ENCODE measurements at regions not wholly inside any gene's neighbourhood (a gene's known extent, or its start where the extent isn't known, plus 50 kb on each side); places are given as distances from the start of the nearest gene placed in this dataset.

DNA sequence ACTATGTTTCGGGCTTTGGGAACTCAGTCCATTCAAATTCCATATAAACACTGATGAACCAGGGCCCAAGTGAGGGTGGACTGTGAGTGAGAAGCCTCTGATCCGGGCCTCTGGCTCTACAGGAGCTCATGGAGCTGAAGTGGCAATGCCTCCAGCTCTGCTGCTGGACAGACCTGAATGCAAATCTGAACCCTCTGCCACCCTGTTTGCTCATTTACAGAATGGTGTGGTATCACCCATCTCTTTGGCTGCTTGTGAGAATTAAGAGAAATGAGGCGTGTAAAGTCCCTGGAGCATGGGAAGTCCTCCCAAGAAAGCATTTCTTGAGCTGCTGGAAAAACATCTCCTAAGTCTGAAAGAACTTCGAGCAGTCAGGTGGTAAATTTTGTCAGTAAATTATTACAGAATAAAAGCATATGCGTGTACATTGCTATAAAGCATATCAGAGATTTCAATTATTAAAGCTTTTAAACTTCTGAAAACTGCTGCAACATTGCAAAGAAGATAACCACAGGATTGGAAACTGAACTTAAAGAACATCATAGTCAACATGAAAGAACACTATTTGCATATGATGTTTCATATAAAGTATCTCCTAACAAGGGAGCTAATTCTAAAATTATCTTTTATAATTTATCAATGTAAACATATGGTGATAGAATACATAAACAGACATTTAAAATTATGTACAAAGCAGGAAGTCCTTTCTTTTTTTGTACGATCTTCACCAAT is 369.0 kb downstream of the UQCRFS1 start:
- H3K4me3 ChIP-seq (replicated peaks; ENCODE audit: low read depth, low read length), result no peak overlapping the region
- TF ChIP-seq, protein P1, sequence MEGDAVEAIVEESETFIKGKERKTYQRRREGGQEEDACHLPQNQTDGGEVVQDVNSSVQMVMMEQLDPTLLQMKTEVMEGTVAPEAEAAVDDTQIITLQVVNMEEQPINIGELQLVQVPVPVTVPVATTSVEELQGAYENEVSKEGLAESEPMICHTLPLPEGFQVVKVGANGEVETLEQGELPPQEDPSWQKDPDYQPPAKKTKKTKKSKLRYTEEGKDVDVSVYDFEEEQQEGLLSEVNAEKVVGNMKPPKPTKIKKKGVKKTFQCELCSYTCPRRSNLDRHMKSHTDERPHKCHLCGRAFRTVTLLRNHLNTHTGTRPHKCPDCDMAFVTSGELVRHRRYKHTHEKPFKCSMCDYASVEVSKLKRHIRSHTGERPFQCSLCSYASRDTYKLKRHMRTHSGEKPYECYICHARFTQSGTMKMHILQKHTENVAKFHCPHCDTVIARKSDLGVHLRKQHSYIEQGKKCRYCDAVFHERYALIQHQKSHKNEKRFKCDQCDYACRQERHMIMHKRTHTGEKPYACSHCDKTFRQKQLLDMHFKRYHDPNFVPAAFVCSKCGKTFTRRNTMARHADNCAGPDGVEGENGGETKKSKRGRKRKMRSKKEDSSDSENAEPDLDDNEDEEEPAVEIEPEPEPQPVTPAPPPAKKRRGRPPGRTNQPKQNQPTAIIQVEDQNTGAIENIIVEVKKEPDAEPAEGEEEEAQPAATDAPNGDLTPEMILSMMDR (IDR thresholded peaks at IDR 0.05; ENCODE audit: low read depth, low read length, missing control alignments), result no peak
- no peak for DNase-seq (ENCODE audit: extremely low read depth, low read depth)

DNA sequence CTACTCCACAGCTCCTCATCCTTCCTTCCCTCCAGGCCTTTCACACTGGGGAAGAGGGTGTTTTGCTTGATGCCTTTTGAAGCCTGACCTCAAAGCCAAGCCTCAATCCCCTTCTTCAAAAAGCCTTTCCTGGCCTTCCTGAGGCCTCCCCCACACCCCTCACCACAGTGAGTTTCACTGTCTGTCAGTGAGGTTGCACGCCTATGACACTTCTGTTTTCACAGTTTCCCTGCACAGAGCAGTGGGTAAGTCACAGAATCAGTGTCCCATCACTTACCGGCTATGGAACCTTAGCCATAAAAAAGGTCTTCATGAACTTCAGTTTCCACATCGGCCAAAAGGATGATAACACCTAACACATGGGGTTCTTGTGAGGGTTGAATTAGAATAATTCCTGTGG is 371.4 kb downstream of the UQCRFS1 start:
- no peak for DNase-seq (ENCODE audit: extremely low read depth, low read depth)
- H3K4me3 ChIP-seq (replicated peaks; ENCODE audit: low read depth, low read length), result no peak overlapping the region
- TF ChIP-seq, protein P1 (IDR thresholded peaks at IDR 0.05; ENCODE audit: low read depth, low read length, missing control alignments), result no peak

GRCh38 chr19:28840891-28841290 is 372.1 kb downstream of the UQCRFS1 start:
- no peak for DNase-seq (ENCODE audit: extremely low read depth, low read depth)
- no peak overlapping the region for H3K4me3 ChIP-seq (replicated peaks; ENCODE audit: low read depth, low read length)
- TF ChIP-seq, protein P1 (IDR thresholded peaks at IDR 0.05; ENCODE audit: low read depth, low read length, missing control alignments), result no peak

DNA sequence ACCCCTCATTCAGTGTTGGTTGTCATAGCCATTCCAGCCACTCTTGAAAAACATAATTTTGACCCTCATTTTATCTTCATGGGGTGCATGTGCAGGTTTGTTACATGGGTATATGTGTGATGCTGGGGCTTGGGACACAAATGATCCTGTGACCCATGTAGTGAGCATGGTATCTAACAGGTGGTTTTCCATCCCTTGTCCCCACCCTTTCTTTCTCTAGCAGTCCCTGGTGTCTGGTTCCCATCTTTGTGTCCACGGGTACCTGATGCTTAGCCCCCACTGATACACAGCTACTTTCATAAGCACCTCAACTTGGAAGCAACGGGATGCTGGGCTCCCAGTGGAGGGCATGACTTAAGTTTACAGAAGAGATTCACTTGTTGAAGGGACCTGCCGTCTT is 373.5 kb downstream of the UQCRFS1 start:
- no peak for DNase-seq (ENCODE audit: extremely low read depth, low read depth)
- TF ChIP-seq, protein P1 (IDR thresholded peaks at IDR 0.05; ENCODE audit: low read depth, low read length, missing control alignments), result no peak
- no peak overlapping the region for H3K4me3 ChIP-seq (replicated peaks; ENCODE audit: low read depth, low read length)

DNA sequence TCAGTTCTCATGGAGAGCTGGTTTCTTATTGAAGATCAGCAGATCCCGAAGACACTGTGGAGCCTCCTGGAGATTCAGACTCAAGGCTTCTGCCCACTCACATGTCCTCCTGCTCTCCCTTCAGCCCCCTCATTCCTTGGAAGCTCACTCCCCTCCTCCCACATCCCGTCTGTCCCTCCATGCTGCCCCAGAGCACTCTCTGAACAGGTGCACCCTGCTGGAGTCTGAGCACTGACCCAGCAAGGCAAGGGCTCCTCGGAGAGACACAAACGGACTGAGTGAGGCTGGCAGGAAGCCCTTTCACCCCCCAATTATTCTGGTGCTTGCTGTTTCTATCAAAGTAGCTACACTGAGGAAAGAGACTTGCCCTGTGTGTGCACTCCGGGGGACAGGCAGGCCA is 374.0 kb downstream of the UQCRFS1 start:
- TF ChIP-seq, protein P1 (IDR thresholded peaks at IDR 0.05; ENCODE audit: low read depth, low read length, missing control alignments), result no peak
- H3K4me3 ChIP-seq (replicated peaks; ENCODE audit: low read depth, low read length), result no peak overlapping the region
- no peak for DNase-seq (ENCODE audit: extremely low read depth, low read depth)

DNA sequence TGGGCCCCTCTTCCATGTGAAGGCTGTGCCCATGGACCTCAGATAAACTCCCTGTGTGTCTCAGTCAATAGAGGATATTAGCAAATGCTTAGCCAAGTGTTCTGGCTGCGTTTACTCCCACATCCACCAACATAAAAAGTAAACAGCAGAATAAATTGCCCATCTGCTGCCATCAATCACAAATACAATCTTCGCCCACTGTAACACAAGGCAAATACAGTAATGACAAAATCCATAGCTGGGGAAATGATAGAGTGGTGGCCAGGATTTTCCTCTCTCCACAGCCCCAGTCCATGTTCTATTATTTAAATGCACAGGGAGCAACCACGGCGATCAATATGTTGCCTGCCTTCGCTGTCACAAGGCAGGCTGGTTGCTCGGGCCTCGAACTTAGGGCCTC is 376.5 kb downstream of the UQCRFS1 start:
- no peak overlapping the region for H3K4me3 ChIP-seq (replicated peaks; ENCODE audit: low read depth, low read length)
- DNase-seq (ENCODE audit: extremely low read depth, low read depth), result no peak
- TF ChIP-seq, protein P1 (IDR thresholded peaks at IDR 0.05; ENCODE audit: low read depth, low read length, missing control alignments), result no peak

DNA sequence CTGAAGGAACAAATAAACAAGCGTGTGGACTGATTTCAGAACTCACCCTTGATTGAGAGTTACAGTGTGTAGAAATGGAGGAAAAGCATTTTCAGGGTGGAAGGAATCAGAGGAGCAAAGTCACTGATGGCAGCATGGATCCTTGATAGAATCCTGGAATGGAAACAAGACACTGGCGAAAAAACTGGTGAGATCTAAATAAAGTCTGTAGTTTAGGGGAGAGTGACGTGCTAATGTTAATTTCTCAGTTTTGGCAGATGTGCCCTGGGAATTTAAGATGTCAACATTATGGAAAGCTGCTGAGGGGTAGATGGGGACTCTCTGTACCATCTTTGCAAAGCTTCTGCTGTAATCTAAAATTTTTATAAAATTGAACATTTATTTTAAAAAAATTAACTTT is 378.0 kb downstream of the UQCRFS1 start:
- no peak for DNase-seq (ENCODE audit: extremely low read depth, low read depth)
- no peak overlapping the region for H3K4me3 ChIP-seq (replicated peaks; ENCODE audit: low read depth, low read length)
- TF ChIP-seq, protein P1 (IDR thresholded peaks at IDR 0.05; ENCODE audit: low read depth, low read length, missing control alignments), result no peak
